Left renal pelvis (tissue), 4 donors: ENCODE measurements at regions not wholly inside any gene's neighbourhood (a gene's known extent, or its start where the extent isn't known, plus 50 kb on each side); places are given as distances from the start of the nearest gene placed in this dataset.

ENCODE experiments used
- DNase-seq, 4 donors: peaks; one replicate each; pipeline ENCODE4 v3.0.0-alpha.2; 2013; ENCODE audit warnings: low read depth in 4 of 4, low spot score in 3 of 4

- DNase-seq: no peak
Observed at GRCh38 chr7:422191-422885, 97.3 kb downstream of the PDGFA start.

GRCh38 chr7:422886-423225 lies 96.8 kb downstream of the PDGFA start:
- DNase-seq: no peak

GRCh38 chr7:423312-424260 lies 96.1 kb downstream of the PDGFA start:
- DNase-seq: no peak

GRCh38 chr7:424301-424935 lies 95.2 kb downstream of the PDGFA start:
- no peak for DNase-seq

GRCh38 chr7:424961-425793 lies 94.5 kb downstream of the PDGFA start:
- no peak for DNase-seq

- DNase-seq: no peak
Observed at GRCh38 chr7:425794-426188, 93.9 kb downstream of the PDGFA start.

- no peak for DNase-seq
Observed at GRCh38 chr7:426510-426909, 93.1 kb downstream of the PDGFA start.

GRCh38 chr7:427506-428103 lies 92.0 kb downstream of the PDGFA start:
- no peak for DNase-seq

- DNase-seq: no peak
Observed at GRCh38 chr7:428387-428786, 91.3 kb downstream of the PDGFA start.

GRCh38 chr7:428927-429827 lies 90.5 kb downstream of the PDGFA start:
- DNase-seq: no peak

- DNase-seq: no peak
Observed at GRCh38 chr7:429828-430180, 89.8 kb downstream of the PDGFA start.

- DNase-seq: no peak
Observed at GRCh38 chr7:431041-431440, 88.6 kb downstream of the PDGFA start.

GRCh38 chr7:431658-432111 lies 88.0 kb downstream of the PDGFA start:
- DNase-seq: no peak

- DNase-seq: no peak
Observed at GRCh38 chr7:432256-432655, 87.4 kb downstream of the PDGFA start.

GRCh38 chr7:432933-433332 lies 86.7 kb downstream of the PDGFA start:
- no peak for DNase-seq

GRCh38 chr7:433558-433957 lies 86.1 kb downstream of the PDGFA start:
- no peak for DNase-seq

GRCh38 chr7:434891-435629 lies 84.6 kb downstream of the PDGFA start:
- no peak for DNase-seq

- no peak for DNase-seq
Observed at GRCh38 chr7:435630-436366, 83.8 kb downstream of the PDGFA start.
